HG02798 (cell line): ENCODE measurements at regions not wholly inside any gene's neighbourhood (a gene's known extent, or its start where the extent isn't known, plus 50 kb on each side); places are given as distances from the start of the nearest gene placed in this dataset.

ENCODE experiments used
- ATAC-seq: cut with Tn5 transposase; IDR thresholded peaks from one replicate; pipeline ENCODE4 v1.9.1; 2021; ENCODE audit warnings: mild to moderate bottlenecking; ENCODE audit not compliant: unreplicated experiment, poor library complexity

- ATAC-seq = no peak
These were observed 201.1 kb downstream of the PPP1R3A start for GRCh38 chr7:113717739-113718138.

GRCh38 chr7:113715981-113716856 lies 202.6 kb downstream of the PPP1R3A start:
- no peak for ATAC-seq

- ATAC-seq = no peak
These were observed 203.5 kb downstream of the PPP1R3A start for GRCh38 chr7:113715262-113715661.

- peak; percentile 98 for ATAC-seq
These were observed 208.3 kb downstream of the PPP1R3A start for GRCh38 chr7:113710310-113711096.

DNA sequence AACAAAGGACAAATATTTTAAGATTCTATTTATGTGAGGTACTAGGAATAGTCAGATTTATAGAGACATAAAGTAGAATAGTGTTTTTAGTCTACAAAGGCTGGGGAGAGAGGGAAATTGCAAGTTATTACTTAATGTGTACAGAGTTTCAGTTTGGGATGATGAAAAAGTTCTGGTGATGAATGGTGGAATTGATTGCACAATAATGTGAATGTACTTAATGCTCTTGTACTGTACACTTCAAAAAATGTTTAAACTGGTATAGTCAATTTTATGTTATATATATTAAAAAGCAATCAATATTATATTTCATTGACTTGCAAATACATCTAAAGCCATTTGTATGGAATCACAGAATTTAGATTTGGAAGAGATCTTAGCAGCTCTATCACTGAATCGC lies 213.4 kb downstream of the PPP1R3A start:
- no peak for ATAC-seq

DNA sequence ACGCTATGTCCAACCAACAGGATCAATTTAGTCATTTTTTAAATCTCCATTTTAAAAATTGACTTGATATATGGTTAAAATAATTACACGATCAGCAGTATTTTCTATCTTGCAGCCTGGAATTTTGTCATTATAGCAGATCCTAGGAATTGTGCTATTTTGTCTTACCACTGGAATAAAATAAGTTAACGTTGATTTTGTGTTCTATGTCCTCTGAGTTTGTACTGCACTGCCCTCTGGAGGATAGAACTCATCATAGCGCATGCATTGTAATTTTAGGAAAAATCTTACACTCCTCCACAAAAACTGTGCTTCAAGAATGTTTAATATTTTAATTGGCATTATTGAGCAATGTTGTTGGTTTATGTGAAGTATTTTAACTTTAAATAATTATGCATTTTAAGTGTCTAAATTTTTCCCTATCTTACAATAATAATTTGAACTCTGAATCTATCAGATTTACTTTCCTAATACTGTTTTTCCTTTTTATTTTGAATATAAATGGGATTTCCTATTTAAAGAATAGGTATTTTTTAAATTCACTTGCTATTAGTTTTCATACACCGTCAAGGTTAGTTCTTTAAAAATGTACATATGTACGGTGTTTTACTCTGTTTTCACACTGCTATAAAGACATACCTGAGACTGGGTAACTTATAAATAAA lies 220.1 kb downstream of the PPP1R3A start:
- peak; percentile 69 for ATAC-seq

DNA sequence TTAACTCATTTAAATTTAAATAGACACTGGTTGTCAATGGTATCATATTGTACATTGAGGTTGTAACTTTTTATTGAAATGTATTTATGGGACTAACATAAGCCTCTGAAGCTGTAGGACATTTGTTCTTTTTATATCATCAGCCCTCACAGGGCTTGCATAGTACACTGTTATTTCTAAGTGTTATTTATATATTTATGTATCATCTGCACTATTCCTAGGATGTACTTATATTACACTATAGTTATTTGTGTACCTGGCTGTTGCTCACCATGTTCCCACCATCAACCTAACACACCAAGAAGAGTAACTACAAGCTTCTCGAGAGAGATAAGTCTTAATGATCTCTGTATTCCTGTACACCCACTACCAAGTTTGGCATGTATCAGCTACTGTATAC lies 224.7 kb downstream of the PPP1R3A start:
- no peak for ATAC-seq

- no peak for ATAC-seq
These were observed 234.6 kb downstream of the PPP1R3A start for GRCh38 chr7:113684165-113684564.

DNA sequence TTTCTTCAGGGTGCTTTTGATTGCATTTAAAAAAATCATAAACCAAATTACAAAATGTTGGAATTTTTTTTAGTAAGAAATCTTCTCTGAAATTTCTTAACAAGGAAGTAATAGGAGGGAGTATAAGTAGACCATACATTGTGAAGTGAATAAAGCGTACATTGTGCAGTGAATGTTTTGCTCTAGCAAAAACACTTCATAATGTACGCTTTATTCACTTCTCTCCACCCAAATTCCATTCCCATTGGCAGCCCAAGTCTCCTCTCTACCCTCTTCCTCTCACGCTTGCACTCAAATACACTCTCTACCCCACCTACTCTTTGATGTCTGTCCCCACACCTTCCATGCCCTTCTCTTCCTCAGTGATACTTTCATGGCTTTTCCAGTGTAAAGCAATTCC lies 241.0 kb downstream of the PPP1R3A start:
- ATAC-seq = no peak

GRCh38 chr7:113664867-113665266 lies 253.9 kb downstream of the PPP1R3A start:
- peak; percentile 37 for ATAC-seq

- ATAC-seq = no peak
These were observed 259.4 kb downstream of the PPP1R3A start for GRCh38 chr7:113659416-113659815.

GRCh38 chr7:113657603-113658002 lies 261.2 kb downstream of the PPP1R3A start:
- peak; percentile 91 for ATAC-seq

GRCh38 chr7:113652501-113652900 lies 266.3 kb downstream of the PPP1R3A start:
- no peak for ATAC-seq

GRCh38 chr7:113649556-113649955 lies 269.3 kb downstream of the PPP1R3A start:
- no peak for ATAC-seq

DNA sequence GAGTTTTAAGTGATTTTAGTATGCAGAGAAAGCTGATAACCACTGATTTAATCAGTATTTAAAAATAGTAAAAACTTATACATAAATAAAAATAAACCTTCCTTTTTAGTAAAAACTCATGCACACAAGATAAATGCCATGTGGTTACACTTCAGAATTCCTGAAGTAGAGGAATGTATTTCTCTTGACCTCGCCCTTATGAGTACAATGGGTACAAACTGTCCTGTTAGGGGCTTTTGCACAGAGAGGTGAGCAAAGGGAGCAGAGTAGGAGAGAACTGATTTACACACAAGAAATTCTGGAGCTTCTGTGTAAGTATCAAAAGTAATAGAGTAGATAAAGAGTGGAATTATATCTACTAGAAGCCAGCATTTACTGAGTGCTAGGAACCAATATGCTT lies 279.6 kb downstream of the PPP1R3A start:
- ATAC-seq = no peak

DNA sequence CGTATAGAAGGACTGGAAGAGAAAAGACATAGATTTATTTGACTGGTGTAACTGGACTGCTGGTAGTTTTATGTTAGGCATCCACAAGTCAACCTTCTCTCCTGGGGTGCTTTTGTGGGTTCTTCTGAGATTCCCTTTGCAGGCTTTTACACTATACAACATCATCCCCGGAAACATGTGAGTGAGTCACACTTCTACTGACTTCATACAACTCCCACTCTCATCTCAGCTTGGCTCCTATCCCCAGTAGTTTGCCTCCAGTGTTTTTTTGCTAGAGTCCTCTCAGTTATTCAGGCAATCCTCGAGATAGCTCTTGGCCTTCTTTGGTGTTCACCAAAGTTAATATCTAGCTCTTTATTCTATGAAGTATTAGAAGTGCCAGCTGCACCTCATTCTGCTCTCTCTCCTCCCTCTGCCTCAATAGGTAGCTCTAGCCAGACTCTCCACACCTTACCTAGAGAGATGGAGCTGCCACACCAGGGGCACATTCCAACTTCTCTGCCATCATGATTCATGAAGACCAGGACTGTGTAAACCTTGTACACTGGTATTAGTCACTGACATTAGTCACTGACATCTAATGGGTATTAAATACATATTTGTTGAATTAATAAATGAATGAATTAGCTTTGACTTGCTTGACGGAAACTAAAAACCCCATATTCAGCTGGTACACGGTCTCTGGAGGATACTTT lies 281.9 kb downstream of the PPP1R3A start:
- ATAC-seq = no peak

GRCh38 chr7:113635492-113635891 lies 283.3 kb downstream of the PPP1R3A start:
- no peak for ATAC-seq

- ATAC-seq = no peak
These were observed 285.7 kb downstream of the PPP1R3A start for GRCh38 chr7:113633073-113633472.

DNA sequence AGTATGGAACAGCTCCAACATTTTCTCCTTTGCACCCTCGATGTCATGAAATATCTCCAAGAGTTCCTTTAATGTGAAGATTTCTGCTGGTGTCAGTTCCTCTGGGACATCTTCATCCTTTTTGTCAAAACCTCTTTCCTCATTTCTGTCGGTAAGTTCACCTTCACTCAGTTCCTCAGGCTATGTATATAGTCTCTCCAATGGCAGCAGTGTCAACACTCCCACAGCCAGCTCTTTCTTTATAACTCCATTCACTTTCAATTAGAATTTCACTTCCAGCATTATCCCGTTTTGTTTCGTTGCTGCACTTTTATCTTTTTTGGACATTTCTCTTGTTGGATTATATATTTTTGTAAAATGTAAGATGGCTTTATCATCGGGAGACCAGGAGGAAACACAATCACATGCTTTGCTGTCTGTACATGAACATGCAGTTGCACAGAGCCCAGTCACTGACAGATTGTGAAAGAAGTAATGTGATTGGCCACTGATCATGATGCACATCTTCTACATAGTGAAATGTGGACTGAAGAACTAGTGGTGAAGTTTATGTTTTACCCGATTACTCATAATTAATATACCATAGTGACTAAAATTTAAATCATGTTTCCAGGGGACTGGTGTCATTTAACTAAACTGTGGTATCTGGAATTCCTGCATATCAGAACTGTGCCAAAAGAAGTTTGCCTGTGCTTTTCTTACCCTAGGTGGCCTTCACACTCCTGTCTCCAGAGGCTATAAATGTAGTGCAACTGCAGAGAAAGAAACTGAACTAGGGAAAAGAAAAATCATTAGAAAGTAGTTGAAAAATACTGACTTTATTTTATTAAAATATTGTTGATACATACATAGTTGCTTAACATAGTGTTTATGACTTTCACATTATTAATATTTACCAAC lies 289.6 kb downstream of the PPP1R3A start:
- peak; percentile 77 for ATAC-seq
